Adrenal gland (tissue), 9 donors: ENCODE measurements at regions not wholly inside any gene's neighbourhood (a gene's known extent, or its start where the extent isn't known, plus 50 kb on each side); places are given as distances from the start of the nearest gene placed in this dataset.
"Not testable (repeated sequence)": the region's sequence is repeated elsewhere in the genome, so short reads cannot be mapped to it uniquely, and the experiment has no call there.

Experiments
- DNase-seq, 7 donors: peaks; one replicate each; pipeline ENCODE4 v3.0.0-alpha.2; 2019 to 2020
- H3K27ac ChIP-seq, 5 donors: fragments of 200-600 bp; sonication (generic) in 4 of 5; 1 replicate in 3 of 5; 2 replicates in 2 of 5; pipeline versions ENCODE4 v1.5.1 to v1.8.0; 2016 to 2020; ENCODE audit warnings: mild to moderate bottlenecking in 1 of 5
- H3K27me3 ChIP-seq: fragments of 200-600 bp; 2 replicates; pipeline ENCODE4 v1.8.0; 2021
- H3K36me3 ChIP-seq, 2 donors: fragments of 200-600 bp; replicated peaks in 1 of 2; 1 replicate in 1 of 2; 2 replicates in 1 of 2; pipeline versions ENCODE4 v1.5.1 to v1.8.0; 2018 to 2022
- H3K4me1 ChIP-seq, 2 donors: fragments of 200-600 bp; replicated peaks in 1 of 2; 1 replicate in 1 of 2; 2 replicates in 1 of 2; pipeline versions ENCODE4 v1.5.1 to v1.8.0; 2018 to 2021
- H3K4me3 ChIP-seq, 4 donors: fragments of 200-600 bp; sonication (generic) in 3 of 4; one replicate each; pipeline ENCODE4 v1.5.1; 2016 to 2018
- H3K9me3 ChIP-seq, 3 donors: fragments of 200-600 bp; sonication (generic) in 1 of 3; replicated peaks in 1 of 3; 1 replicate in 2 of 3; 2 replicates in 1 of 3; pipeline versions ENCODE4 v1.5.1 to v1.8.0; 2016 to 2021
- POLR2A ChIP-seq, 2 donors: fragments of 450-650 bp; IDR thresholded peaks; one replicate each; pipeline ENCODE4 v1.6.1; 2017; ENCODE audit warnings: antibody characterized with exemption in 2 of 2, mild to moderate bottlenecking in 2 of 2, moderate library complexity in 1 of 2
- WGBS, 4 donors: extraction: QIAGEN DNeasy Blood & Tissue Kit in 2 of 4; methylation state at CpG; one replicate each; pipeline versions ENCODE4 v1.1.5 to v1.1.7; 2013 to 2017; 5-methylcytosine and 5-hydroxymethylcytosine counted together
- intact Hi-C, 2 donors: fragments of 100-400 bp; cut with DNase I; formaldehyde crosslinking; loops; one replicate each; pipeline versions ENCODE4 v1.14.1 to v1.15.0; 2022 to 2023
- TF ChIP-seq, protein P1 (sequence below), 6 experiments: fragments of 450-650 bp in 4 of 6; fragments of 200-600 bp in 2 of 6; sonication (generic) in 1 of 6; IDR thresholded peaks; 1 replicate in 5 of 6; 2 replicates in 1 of 6; pipeline versions ENCODE4 v1.5.1 to v1.8.0; 2016 to 2021; ENCODE audit warnings: antibody characterized with exemption in 6 of 6, mild to moderate bottlenecking in 2 of 6, moderate library complexity in 1 of 6
- donor health status: healthy with polysubstance abuse.
- donor health status: Bipolar disorder and iron deficiency.
- donor health status: DM: yes; HTN: yes; CAD: no.
- donor health status: DM: no; HTN: no; CAD: no.
- donor health status: DM: no; HTN: no; CAD: no.

DNA sequence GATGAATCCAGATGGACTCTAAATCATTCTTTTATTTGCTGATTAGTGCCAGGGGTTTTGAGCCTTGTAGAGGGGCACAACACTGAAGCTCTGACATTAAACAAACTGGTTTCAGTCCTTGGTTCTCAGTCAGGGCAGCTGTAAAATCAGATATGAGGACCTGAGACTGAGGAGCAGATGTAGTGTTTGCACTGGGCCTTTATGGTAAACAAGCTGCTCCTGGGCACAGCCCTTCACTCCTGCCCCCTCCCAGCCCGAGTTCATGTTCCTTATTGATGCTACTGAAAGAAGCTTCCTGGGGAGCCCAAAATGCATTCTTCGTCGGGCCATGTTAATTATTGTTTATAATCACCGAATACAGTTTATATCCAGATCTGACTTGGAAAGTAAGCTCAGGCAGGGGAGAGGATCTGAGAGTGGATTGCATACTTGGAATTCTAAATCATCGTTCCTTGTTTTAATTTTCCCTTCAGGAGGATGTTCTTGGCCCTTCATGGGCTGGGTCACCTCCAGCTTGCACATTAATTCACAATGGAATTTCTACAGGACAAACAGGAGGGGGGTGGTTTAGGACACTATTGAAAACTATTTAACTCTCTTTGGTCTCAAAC, 213.5 kb downstream of the FGF9 start:
- no peak overlapping the region for H3K4me3 ChIP-seq
- WGBS, 4 donors, result 72 to 77% (median 75%) methylated on average over 5 of the region's 5 CpGs
- H3K36me3 ChIP-seq, result no peaks in the 10 kb centered on the region
- H3K4me1 ChIP-seq, result no peaks in the 10 kb centered on the region
- TF ChIP-seq POLR2A (IDR thresholded peaks at IDR 0.05), result no peak
- TF ChIP-seq, protein P1, sequence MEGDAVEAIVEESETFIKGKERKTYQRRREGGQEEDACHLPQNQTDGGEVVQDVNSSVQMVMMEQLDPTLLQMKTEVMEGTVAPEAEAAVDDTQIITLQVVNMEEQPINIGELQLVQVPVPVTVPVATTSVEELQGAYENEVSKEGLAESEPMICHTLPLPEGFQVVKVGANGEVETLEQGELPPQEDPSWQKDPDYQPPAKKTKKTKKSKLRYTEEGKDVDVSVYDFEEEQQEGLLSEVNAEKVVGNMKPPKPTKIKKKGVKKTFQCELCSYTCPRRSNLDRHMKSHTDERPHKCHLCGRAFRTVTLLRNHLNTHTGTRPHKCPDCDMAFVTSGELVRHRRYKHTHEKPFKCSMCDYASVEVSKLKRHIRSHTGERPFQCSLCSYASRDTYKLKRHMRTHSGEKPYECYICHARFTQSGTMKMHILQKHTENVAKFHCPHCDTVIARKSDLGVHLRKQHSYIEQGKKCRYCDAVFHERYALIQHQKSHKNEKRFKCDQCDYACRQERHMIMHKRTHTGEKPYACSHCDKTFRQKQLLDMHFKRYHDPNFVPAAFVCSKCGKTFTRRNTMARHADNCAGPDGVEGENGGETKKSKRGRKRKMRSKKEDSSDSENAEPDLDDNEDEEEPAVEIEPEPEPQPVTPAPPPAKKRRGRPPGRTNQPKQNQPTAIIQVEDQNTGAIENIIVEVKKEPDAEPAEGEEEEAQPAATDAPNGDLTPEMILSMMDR (IDR thresholded peaks at IDR 0.05), result no peak
- H3K27ac ChIP-seq, result no peak overlapping the region
- H3K27me3 ChIP-seq, result no peaks in the 10 kb centered on the region
- DNase-seq, result no peak
- intact Hi-C loops, result no loop called here
- H3K9me3 ChIP-seq, result no peaks in the 10 kb centered on the region

DNA sequence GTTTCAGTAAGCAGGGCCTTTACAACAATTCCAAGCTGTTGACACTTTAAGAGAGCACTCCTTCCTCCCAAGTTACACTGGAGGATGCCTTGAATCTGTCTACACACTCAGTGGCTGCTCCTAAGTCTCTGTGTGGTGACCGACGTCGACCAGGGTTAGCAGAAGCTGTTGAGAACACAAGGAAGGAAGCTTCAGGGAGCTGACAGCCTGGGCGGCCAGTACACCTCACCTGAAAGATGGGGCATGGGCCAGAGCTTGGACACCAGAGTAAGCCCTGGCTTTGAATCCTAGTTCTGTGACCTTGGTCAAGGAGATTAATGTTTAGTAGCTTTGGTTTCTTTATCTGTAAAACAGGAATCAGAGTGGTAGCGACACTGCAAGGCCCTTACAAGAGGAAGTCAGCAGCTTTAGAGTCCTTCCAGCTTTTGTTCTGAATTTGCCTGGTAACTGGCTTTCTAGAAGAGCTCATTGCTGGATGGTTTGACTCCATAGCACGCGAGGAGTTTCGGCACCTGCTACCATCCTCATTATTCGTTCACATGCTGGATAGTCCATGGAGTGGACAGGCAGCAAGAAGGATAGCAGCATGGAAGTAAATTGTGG, 214.2 kb downstream of the FGF9 start:
- no peak for DNase-seq
- Histone ChIP-seq H3K9me3 (no peaks in the 10 kb centered on the region), H3K4me1 (no peaks in the 10 kb centered on the region), H3K27ac (no peak overlapping the region), H3K4me3 (no peak overlapping the region), H3K27me3 (no peaks in the 10 kb centered on the region), H3K36me3 (no peaks in the 10 kb centered on the region)
- intact Hi-C loops, result no loop called here
- WGBS, 4 donors, result 62 to 71% (median 66%) methylated on average over 9 of the region's 9 CpGs
- no peak for TF ChIP-seq POLR2A (IDR thresholded peaks at IDR 0.05)
- TF ChIP-seq, protein P1 (IDR thresholded peaks at IDR 0.05), result no peak

DNA sequence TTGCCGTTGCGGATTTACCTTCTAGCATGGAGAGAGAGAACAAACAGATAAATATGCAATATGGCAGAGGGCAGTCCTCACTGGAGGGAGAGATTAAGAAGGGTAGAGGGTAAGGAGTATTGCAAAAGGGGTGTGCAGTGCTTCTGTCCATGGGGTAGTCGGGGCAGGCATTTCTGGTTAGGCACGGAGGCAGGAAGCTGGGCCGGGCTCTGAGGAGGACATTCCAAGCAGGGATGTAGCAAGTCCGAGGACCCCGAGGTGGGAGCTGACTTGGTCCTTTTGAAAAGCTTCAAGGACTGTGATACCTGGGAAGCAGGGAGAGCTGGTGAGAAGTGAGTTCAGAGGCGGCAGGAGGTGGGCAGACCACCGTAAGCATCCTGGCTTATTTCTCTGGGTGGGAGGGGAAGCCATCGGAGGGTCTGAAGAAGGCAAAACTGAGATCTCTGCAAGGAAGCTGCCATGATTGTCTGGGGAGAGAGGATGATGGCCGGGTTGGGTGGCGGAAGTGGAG, 214.9 kb downstream of the FGF9 start:
- Histone ChIP-seq H3K9me3 (no peaks in the 10 kb centered on the region), H3K27ac (no peak overlapping the region), H3K4me1 (no peaks in the 10 kb centered on the region), H3K36me3 (no peaks in the 10 kb centered on the region), H3K27me3 (no peaks in the 10 kb centered on the region), H3K4me3 (no peak overlapping the region)
- DNase-seq, result no peak
- WGBS, 4 donors, result 95 to 97% (median 95%) methylated on average over 12 of the region's 12 CpGs
- no peak for TF ChIP-seq POLR2A (IDR thresholded peaks at IDR 0.05)
- TF ChIP-seq, protein P1 (IDR thresholded peaks at IDR 0.05), result no peak
- intact Hi-C loops, result no loop called here

DNA sequence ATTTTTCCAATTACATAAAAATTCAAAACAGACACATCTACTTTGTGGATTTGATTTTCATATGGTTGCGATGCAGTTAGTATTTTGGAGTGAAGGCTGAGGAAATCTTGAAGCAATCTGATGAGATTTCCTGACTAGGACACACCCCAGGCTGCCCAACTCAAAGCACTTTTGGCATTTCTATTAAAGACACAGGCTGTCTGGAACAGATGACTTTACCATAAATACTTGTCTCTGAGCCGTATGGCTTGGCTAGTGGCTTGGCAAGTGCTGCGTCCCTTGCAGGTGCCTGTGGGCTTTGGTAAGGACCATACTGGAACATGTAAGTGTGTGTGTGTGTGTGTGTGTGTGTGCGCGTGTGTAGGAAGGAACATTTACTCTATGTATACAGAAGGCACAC, 218.8 kb downstream of the FGF9 start:
- 83 to 88% (median 84%) methylated on average over 4 to 5 of the region's 5 CpGs for WGBS, 4 donors
- TF ChIP-seq POLR2A (IDR thresholded peaks at IDR 0.05), result no peak
- TF ChIP-seq, protein P1 (IDR thresholded peaks at IDR 0.05), result no peak
- no peak for DNase-seq
- Histone ChIP-seq H3K27ac (no peak overlapping the region), H3K36me3 (no peaks in the 10 kb centered on the region), H3K4me3 (no peak overlapping the region), H3K27me3 (no peaks in the 10 kb centered on the region), H3K4me1 (no peaks in the 10 kb centered on the region), H3K9me3 (no peaks in the 10 kb centered on the region)
- intact Hi-C loops, result no loop called here

DNA sequence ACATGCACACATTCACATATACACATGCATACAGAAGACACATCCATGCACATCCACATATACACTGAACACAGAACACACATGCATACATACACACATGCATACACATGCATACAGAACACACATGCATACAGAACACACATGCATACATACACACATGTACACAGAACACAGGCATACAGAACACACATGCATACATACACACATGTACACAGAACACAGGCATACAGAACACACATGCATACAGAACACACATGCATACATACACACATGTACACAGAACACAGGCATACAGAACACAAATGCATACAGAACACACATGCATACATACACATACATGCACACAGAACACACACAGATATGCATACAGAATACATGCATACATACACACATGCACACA, 219.3 kb downstream of the FGF9 start:
- H3K27ac ChIP-seq, DNase-seq, H3K36me3 ChIP-seq, intact Hi-C loops, H3K27me3 ChIP-seq, H3K4me3 ChIP-seq, H3K9me3 ChIP-seq, H3K4me1 ChIP-seq: not testable (repeated sequence)
